NCI-H1417 treated with DMSO at 0.1 percent for 48 hours (cell line): ENCODE measurements at regions not wholly inside any gene's neighbourhood (a gene's known extent, or its start where the extent isn't known, plus 50 kb on each side); places are given as distances from the start of the nearest gene placed in this dataset.

ENCODE experiments used
- DNase-seq: peaks from one replicate; lab custom pipeline; 2025; lab: John Stamatoyannopoulos, UW

DNA sequence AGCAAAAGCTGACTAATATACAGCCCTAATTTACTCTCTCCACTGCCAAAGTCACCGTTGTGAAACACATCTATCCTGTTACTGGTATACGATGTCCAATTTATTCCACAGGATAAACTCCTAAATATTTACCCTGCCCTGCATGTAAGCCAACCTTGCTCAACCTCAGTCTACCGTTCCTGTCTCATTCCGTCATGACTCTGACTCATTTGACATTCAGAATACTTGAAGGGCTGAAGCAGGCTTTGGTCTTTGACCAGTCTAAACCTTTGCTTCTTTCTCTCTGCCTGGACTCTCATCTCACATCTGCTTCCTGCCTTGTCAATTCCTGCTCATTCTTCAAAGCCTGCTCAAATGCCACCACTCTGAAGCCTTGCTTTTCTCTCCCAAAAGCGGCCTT lies 157.5 kb downstream of the SCP2D1 start:
- no peak for DNase-seq

DNA sequence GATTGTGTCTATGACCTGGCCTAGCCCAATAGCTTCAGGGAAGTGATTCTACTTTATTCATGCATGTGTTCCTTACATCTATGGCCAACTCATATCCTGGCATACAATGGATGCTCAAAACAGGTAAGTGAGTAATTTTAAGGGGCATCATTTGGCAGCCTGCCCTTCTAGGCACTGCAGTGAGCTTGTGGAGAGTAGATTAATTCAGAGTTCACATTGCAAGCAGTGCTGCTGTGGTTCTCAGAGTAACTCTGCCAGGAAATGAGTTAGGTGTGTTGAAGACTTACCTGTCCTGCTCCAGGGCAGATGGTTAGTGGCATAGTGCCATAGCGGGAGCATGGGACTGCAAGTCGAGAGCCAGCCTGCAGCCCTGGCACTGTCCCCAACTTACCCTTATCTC lies 158.0 kb downstream of the SCP2D1 start:
- no peak for DNase-seq

DNA sequence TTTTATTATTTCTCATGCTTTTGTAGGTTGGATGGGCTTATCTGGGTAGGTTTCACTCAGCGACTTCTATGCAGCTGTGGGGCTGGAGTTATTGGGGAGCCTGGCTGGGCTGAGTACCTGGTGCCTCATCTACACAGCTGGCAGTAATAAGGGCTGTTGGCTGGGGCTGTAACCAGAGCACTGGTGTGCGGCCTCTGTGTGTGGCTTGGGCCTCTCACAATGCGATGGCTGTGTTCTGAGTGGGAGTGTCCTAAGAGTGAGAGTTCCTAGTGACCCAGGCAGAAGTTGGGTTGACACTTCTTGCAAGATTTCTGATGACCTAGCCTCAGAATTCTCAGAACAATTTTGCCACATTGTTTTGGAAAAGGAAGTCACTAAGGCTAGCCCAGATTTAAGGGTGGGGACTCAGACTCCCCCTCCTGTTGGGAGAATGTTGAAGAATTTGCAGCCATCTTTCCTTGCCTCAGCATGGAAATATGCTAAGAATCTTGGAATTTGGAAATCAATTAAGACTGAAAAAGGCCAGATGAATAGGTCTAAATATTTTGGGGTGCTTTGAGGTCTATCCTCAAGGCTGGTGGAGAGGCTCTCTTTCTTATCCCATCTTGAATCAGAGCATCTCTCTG lies 158.8 kb downstream of the SCP2D1 start:
- DNase-seq = no peak

DNA sequence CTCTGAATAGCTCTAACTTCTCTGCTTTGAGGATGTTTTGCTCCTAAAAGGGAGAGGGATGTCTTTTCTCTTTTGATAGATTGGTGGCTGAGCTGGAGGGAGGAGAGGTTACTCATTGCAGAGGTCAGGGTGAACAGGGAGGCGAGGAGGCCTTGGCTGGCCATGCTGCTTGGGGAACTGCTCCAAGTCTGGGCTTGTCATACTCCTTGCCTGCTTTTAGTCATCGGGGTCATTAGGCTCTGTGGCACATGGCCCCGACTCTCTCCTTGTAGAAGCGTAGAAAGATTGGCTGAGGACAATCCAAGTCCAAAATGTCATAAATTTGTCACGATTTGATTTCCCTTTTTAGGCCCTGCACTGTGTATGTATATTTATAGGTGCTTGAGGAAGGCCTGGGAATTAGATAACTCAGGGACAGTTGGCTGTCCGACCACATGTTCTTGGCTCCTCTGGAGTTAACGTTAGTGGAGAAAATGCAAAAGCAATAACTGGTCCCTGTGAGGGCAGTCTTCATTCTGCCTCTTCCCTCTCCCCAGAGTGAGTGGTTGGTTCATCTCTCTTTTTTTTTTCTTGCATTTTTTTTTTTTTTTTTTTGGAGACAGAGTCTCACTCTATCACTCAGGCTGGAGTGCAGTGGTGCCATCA lies 160.1 kb downstream of the SCP2D1 start:
- no peak for DNase-seq

DNA sequence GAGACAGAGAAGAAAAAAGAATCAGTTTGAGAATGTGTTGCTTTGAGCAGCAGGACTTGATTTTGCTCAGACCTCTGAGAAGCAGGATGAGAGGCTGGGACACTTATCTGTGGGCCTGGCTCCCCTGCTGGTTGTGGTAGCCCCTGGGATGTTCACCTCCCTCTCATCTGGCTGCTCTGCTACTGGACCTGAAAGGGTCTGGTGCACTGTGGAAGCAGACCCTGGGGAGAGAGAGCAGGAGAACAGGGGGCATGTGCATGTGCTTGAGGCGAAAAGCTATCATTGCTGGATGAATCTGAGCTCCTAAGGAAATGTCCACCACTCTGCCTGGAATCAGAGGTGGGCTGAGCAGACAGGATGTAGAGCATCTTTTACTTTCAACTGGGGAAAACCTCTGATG lies 161.1 kb downstream of the SCP2D1 start:
- no peak for DNase-seq

DNA sequence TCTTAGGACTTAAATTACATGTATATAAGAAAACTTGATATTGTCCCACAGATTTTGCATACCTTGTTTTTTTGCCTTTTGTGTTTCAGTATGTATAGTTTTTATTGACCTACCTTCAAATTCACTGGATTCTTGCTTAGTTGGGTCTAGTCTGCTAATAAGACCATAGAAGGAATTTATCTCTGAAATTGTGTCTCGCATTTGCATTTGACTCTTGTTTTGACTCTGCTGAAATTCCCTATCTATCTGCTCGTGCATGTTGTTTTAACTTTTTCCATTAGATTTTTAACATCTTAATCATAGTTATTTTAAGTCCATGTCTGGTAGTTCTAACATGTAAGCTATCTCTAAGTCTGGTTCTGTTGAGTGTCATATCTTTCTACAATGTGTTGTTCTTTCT lies 163.9 kb downstream of the SCP2D1 start:
- DNase-seq = no peak

DNA sequence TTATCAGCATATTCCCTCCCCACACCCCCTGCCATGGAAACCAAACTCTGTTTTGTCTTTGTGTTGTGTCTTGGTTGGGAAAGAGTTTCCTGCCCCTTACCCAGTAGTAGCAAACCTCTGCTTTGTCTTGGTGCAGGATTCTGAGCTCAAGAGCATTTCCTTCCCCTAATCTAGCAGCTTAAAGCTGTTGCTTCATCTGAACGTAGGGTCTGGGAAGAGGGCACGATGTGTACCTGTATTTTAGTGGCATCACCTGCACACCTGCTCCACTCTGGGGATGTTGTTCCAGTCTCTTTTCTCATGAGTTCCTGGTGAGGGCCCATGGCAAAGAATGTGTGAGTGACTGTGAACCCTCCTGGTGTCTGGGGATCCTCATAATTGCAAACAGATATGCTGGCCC lies 164.7 kb downstream of the SCP2D1 start:
- no peak for DNase-seq

DNA sequence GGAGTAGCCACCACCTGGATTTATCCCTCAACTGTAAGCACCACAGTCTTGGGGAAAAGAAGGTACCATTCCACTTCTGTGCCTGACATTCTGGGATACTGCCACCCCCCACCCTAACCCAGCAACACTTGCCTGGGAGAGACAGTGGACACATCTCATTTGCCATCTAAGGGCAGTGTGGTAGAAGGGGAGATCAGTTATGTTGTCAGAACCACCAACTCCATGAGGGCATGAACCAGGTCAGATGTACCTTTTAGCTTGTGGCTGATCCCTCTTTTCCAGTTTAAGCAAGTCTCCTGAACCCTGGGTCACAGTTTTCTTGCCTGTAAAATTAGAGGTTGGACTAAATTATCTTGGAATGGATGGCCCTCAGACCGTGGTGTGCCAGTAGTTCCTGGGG lies 165.5 kb downstream of the SCP2D1 start:
- DNase-seq = no peak

DNA sequence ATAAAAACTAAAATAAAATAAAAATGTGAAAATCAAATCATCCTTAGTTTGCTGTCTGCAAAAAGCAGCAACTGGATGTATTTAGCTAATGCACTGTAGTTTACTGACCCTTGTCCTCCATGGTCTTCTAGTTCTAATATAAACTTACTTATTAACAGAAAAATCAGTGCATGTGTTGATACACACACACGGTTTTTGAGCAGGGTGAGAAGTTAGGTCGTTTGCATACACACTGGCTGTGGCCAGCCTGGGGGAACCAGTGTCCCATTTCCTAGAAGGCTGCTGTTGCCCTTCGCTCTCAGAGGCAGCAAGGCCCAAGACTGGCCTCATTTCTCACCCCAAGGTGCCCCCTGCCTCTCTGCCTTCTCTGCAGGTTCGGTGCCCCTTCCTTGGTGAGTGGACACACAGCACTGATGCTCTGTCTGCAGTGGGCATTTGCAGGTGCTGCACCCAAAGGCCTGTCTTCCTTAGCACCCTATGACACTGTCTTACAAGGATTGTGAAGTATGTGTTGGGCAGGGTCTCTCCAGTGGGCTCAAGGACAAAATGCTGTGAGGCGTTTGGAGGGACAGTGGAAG lies 168.5 kb downstream of the SCP2D1 start:
- no peak for DNase-seq

DNA sequence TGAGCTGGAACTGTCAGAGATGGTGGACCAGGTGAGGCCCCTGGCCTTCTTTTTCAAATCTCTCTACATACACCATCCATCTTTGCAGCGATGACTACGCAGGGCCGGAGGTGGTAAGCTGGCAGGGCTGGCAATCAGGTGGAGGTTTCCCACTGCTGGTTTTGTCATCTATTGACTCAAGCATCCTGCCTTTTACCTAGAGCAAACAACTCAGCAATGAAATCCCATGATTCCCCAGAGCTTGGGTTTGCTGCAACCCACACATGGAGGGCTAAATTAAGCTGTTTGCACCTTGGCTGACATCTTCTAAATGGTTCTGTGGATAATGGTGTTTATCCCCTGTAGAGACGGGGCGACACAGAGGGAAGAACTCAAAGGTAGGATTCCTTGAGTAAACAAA lies 170.2 kb downstream of the SCP2D1 start:
- DNase-seq = no peak

DNA sequence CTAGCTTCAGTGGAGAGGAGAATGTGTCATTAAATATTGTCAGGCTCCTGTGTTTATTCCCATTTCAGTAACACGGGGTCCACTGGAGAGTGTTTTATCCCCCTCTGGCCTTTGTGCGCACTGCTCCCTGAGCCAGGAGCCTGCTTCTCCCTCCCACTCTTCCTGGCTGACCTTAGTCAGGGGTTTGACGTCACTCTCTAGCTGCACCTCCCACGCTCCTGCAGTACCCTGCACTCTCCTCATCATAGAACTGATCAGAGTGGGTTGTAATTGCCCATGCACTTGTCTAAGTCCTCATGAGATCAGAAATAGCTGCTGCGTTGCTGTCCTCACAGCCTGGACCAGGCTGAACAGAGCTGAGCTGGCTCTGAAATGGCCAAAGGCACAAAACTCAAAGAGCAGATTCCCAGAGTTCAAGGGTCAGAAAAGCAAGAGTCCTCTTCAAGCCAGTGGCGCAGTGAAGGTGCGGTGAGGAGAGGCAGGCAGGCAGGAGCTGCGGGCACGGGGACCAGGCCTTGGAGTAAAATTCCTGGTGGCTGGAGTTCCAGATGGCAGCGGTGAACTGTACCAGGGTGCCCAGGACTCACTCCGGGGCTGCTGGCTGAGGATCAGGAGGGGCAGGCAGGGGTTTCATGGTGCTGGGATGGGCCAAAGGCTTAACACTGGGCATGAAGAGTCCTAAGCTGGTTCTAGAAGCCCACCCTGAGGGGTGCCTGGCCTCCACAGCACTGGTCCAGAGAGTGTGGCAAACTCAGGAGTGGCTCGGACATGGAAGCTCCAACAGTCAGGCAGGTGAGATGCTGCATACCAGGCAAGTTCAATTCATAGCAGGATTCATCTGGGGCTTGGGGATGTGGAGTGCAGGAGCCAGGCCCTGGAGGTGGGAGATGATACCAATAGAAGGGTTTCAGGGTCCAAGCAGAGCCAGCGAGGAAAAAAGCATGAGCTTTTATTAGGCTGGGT lies 170.9 kb downstream of the SCP2D1 start:
- DNase-seq = no peak

DNA sequence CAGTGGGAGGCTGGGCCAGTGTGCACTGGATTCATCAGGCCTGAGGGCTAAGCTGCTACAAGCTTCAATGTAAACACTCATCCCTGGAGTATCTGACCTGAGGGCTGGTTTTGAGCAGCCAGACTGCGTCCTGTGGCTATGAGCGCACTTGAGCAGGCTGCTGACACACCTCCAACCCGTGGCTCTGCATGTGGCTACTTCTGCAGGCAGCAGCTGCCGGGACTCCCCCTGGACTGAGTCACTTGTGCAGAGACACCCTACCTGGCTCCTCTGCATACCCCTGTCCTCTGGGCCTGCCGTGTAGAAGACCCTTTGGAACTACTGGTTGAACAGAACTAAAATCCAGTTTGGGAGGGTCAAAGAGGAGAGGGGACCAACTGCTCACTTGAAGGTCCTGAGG lies 172.0 kb downstream of the SCP2D1 start:
- DNase-seq = no peak

DNA sequence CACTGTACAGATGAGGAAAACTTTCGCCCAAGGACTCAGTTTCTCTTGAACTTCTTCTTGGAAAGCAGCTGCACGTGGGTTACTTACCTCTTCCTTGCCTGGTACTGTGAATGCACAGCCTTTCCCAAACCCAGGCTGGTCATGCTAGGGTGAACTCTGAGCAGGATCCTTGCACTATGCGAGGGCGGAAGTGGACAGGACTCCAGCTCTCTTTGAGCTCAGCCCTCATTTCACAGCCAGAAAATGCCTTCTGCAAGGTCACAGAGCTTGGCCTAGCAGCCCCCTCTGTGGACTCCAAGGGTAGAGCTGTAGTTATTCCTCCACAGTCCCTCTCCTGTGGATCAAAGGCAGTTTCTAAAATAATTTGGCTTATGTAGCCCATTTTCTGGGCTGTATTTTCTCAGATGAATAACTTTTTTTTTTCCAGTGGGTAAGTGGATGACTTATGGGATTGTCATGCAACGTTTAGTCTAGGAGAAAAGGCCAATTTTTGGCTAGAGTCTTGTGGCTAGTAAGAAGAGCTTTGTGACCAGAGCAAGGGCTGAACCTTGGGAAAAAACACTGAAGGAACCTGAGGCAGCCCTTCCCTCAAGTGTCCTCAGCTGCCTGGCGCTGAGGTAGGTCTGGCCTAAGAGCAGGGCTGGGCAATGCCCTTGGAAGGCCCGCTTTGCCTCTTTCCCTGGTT lies 172.7 kb downstream of the SCP2D1 start:
- no peak for DNase-seq

DNA sequence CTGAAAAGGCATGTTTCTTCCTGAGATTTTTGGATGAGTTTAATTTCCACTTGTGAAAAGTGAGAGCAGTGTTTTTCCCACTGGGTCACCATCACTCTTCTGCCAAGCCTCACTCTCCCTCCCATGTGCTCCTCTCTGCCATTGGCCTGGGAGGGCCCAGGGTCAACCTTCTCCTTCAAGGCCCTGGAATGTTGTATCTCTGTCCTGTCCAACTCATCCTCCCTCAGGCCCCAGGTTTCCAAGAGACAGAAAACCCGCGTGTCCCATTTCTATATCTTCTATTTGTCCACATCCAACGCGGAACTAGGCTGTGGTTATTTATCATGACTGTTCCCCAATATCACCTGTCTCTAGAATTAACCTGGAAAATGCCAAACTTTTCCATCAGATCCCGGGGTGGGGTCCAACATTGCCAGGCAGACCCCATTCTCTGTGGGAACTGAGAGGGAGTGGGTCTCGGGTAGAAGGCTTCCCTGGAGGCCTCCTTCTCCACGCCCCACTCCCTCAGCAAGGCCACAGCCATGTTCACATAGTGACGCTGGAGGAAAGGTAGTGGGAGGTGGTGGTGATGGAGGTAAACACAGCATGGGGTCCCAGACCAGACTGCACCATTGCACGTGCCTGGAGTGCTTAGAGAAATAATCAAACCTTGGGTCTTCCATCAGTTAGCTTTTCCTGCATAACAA lies 173.5 kb downstream of the SCP2D1 start:
- no peak for DNase-seq

DNA sequence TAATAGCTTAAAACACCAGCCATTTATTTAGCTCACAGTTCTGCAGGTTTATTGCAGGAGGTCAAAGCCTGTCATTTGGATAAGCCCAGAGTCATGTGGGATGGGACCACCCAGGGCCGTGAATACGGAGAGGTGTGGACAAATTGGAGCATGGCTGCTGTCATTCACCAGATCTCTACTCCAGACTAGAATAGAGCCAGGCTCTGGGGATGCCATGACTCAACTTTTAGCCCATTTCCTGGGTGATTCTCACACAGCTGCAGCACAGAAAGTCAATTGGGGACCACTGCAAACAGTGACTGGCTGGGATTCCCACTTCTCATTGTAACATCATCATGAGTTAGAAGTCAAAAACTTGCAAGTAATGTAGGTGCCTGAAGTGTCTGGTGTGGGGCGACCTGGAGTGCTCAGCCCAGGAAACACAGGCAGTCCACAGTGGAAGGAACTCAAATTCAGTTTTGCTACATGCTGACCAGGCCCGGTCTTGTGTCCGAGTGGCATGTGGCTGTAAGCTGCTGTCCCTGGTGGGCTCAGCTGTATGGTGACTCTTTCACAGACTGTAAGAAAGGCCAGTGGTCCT lies 174.3 kb downstream of the SCP2D1 start:
- DNase-seq = no peak

DNA sequence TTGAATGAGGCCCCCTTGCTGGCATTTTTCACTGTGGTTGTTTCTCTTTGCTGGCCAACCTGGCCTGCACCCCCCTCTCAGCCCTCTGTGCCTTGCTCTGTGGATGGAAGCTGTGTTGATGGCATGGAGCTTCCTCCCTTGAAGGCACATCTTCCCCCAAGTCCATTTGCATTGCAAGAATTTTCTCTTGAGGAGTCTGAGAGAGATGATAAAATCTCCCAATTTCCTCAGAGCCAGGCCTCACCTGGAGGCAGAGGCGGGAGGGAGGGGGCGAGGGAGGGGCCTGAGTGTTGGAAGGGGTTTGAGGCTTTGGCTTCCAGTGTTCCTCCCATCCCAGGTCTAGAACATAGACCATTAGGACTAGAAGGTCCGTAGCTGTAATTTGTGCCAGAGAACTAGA lies 175.1 kb downstream of the SCP2D1 start:
- no peak for DNase-seq

DNA sequence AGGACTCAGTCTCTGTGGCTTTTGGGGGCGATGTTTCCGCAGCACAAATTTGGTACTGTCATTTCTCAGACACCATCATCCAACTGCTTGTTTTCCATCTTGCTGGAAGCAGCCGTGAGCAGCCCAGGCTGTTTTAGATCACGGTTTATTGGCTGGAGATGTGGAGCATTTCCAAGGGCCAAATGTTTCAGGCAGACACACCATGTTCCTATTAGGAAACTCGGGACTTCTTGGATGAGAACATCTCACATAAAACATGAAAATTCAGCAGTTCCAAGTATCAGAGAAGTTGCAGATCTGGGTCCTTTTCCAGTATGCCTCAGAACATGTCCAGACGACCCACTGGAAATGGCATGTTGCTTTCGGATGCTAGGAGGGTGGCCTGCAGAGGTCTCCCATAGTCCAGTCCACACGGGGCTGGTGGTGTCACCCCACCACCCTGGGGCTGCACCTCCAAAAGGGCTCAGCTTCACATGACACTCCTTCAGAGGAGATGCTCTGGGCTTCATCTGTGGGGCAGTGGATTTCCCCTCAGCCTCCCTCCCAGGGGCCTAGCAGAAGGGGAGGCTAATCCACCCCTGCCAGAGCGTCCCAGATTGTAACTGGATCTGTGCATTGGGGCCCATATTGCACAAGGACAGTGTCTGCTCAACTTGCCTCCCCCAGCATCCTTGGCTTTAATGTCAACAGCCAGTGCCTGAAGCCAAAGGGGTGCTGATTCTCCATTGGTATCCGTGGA lies 176.3 kb downstream of the SCP2D1 start:
- no peak for DNase-seq

DNA sequence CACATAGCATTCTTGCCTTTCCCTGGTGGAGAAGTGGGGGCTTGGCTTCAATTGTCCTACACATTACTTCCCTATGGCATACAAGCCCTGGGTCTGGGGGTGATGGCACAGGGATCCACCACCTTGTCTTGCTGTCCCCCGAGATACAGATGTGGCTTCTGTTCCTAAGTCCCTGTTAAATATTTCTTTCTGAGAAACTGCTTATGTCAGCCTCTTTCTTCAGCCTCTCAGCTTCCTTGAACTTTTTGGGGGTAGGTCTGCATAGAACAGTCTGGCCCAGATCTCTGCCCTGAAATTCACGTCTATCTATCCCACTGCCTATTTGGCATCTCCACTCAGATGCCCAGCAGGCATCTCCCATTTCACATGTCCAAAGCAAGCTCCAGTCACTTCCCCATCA lies 177.4 kb downstream of the SCP2D1 start:
- DNase-seq = no peak

DNA sequence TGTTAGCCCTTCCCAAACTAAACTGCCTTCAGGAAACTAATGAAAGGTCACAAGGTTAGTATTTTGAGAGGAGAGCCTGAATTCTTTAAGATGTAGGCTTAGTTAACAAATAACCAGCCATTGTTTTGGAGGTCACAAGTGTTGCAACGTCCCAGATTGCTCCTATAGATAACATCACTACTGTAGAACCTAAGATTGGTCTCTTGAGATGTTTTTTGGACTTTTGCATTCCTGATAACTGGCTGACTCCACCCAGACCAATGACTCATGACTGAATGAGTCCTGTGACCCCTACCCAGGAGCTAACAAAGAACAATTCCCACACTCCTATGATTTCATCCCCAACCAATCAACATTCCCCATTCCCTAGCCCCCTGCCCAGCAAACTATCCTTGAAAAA lies 178.8 kb downstream of the SCP2D1 start:
- DNase-seq = no peak

DNA sequence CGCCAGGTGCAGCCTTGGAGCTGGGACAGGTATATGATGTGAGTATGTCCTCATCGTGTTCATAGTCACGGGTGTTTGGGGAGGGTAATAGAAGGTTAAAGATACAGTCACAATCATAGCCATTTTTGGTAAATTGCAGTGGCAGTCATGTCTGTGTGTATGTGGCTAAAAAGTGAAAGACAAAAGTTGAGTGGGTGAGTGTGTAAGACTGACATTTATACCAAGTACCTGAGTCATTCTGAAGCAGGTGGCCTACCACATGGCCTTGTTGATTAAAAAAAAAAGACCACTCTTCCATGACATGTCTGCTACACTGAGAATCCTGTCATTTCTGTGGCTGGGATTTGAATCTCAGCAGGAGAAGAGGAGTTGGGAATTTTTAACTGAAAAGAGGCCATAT lies 181.9 kb downstream of the SCP2D1 start:
- no peak for DNase-seq
